Astrocyte (in vitro differentiated cells and primary cell): ENCODE measurements at regions not wholly inside any gene's neighbourhood (a gene's known extent, or its start where the extent isn't known, plus 50 kb on each side); places are given as distances from the start of the nearest gene placed in this dataset.

ENCODE experiments used
- DNase-seq: peaks from one replicate; pipeline ENCODE4 v3.0.0-alpha.2; 2010; ENCODE audit warnings: low read depth
- FAIRE-seq: peaks from 2 replicates; lab custom pipeline; 2011; peaks lifted over from hg19 to GRCh38; lab: Jason Lieb, UNC
- H2AFZ ChIP-seq: 2 replicates; pipeline ENCODE4 v1.6.0; 2012; ENCODE audit warnings: low read depth, low read length, inconsistent platforms
- H3K27ac ChIP-seq: 2 replicates; pipeline ENCODE4 v1.5.1; 2011; ENCODE audit warnings: low read depth, low read length, inconsistent platforms
- H3K27me3 ChIP-seq: 2 replicates; pipeline ENCODE4 v1.6.0; 2011; ENCODE audit warnings: low read length, inconsistent platforms; ENCODE audit not compliant: insufficient read depth
- H3K36me3 ChIP-seq: 2 replicates; pipeline ENCODE4 v1.5.1; 2011; ENCODE audit warnings: low read length, inconsistent platforms; ENCODE audit not compliant: insufficient read depth
- H3K4me1 ChIP-seq: 2 replicates; pipeline ENCODE4 v1.5.1; 2011; ENCODE audit warnings: low read length, inconsistent platforms; ENCODE audit not compliant: insufficient read depth
- H3K4me2 ChIP-seq: 2 replicates; pipeline ENCODE4 v1.6.0; 2012; ENCODE audit warnings: low read length, inconsistent platforms
- H3K4me3 ChIP-seq: 2 replicates; pipeline ENCODE4 v1.5.1; 2011; ENCODE audit warnings: low read depth, mild to moderate bottlenecking, low read length, inconsistent platforms; ENCODE audit not compliant: insufficient read depth
- H3K79me2 ChIP-seq: 2 replicates; pipeline ENCODE4 v1.6.0; 2012; ENCODE audit warnings: mild to moderate bottlenecking, low read length, inconsistent platforms; ENCODE audit not compliant: insufficient read depth
- H3K9ac ChIP-seq: 2 replicates; pipeline ENCODE4 v1.6.0; 2012; ENCODE audit warnings: mild to moderate bottlenecking, low read length, inconsistent platforms
- H3K9me3 ChIP-seq: 2 replicates; pipeline ENCODE4 v1.5.1; 2012; ENCODE audit warnings: low read depth, mild to moderate bottlenecking, low read length, inconsistent platforms; ENCODE audit not compliant: insufficient read depth
- H4K20me1 ChIP-seq: 2 replicates; pipeline ENCODE4 v1.6.0; 2012; ENCODE audit warnings: low read length, inconsistent platforms; ENCODE audit not compliant: insufficient read depth
- H3K27ac Mint-ChIP-seq: one replicate; pipeline ENCODE4 v1.8.0; 2021; ENCODE audit warnings: mild to moderate bottlenecking, mixed read lengths; ENCODE audit not compliant: unreplicated experiment
- H3K27me3 Mint-ChIP-seq: one replicate; pipeline ENCODE4 v1.8.0; 2021; ENCODE audit warnings: low read depth, mixed read lengths; ENCODE audit not compliant: unreplicated experiment
- H3K36me3 Mint-ChIP-seq: one replicate; pipeline ENCODE4 v1.8.0; 2021; ENCODE audit warnings: low read depth, mixed read lengths; ENCODE audit not compliant: unreplicated experiment
- H3K4me1 Mint-ChIP-seq: one replicate; pipeline ENCODE4 v1.8.0; 2021; ENCODE audit warnings: low read depth, mixed read lengths; ENCODE audit not compliant: unreplicated experiment
- H3K4me3 Mint-ChIP-seq: one replicate; pipeline ENCODE4 v1.8.0; 2021; ENCODE audit warnings: mild to moderate bottlenecking, moderate library complexity, mixed read lengths; ENCODE audit not compliant: unreplicated experiment
- H3K9me3 Mint-ChIP-seq: one replicate; pipeline ENCODE4 v1.8.0; 2021; ENCODE audit warnings: mild to moderate bottlenecking, mixed read lengths; ENCODE audit not compliant: unreplicated experiment
- EZH2 ChIP-seq: IDR thresholded peaks from 2 replicates; pipeline ENCODE4 v1.6.1; 2012; ENCODE audit warnings: mild to moderate bottlenecking, low read length, inconsistent platforms; ENCODE audit not compliant: insufficient read depth
- TF ChIP-seq, protein P1 (sequence below): IDR thresholded peaks from 2 replicates; pipeline ENCODE4 v1.5.1; 2011; ENCODE audit warnings: low read depth, mild to moderate bottlenecking, inconsistent platforms, low read length, moderate library complexity; ENCODE audit not compliant: insufficient read depth

DNA sequence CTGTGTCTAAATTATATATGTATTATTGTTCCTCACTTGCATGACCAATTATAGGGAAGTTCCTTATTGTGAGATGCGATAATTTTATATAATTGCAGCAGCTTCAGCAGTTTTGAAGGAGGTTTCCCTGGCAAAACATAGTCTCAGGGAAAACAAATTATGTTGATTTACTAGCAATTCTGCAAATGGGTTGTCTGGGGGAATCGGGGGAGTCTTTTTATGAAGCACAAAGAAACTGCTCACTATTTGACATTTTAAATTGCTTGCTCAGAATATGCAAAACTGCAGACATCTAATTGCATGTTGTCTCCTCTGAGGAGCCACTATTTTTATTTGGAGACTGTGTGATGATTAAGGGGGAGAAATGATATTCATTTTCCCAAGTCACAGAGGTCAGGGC lies 361.6 kb downstream of the YTHDC2 start:
- H3K4me1 ChIP-seq: no peaks in the 10 kb centered on the region
- DNase-seq: no peak
- H3K27ac Mint-ChIP-seq: no peak overlapping the region
- no peaks in the 10 kb centered on the region for H3K9me3 Mint-ChIP-seq
- H3K27me3 Mint-ChIP-seq: peaks cover 4% of the 10 kb centered on the region
- H3K9ac ChIP-seq: no peak overlapping the region
- H3K4me1 Mint-ChIP-seq: no peaks in the 10 kb centered on the region
- H3K36me3 ChIP-seq: no peaks in the 10 kb centered on the region
- H2AFZ ChIP-seq: no peak overlapping the region
- no peaks in the 10 kb centered on the region for H3K27me3 ChIP-seq
- H3K4me3 Mint-ChIP-seq: no peak overlapping the region
- TF ChIP-seq, protein P1, sequence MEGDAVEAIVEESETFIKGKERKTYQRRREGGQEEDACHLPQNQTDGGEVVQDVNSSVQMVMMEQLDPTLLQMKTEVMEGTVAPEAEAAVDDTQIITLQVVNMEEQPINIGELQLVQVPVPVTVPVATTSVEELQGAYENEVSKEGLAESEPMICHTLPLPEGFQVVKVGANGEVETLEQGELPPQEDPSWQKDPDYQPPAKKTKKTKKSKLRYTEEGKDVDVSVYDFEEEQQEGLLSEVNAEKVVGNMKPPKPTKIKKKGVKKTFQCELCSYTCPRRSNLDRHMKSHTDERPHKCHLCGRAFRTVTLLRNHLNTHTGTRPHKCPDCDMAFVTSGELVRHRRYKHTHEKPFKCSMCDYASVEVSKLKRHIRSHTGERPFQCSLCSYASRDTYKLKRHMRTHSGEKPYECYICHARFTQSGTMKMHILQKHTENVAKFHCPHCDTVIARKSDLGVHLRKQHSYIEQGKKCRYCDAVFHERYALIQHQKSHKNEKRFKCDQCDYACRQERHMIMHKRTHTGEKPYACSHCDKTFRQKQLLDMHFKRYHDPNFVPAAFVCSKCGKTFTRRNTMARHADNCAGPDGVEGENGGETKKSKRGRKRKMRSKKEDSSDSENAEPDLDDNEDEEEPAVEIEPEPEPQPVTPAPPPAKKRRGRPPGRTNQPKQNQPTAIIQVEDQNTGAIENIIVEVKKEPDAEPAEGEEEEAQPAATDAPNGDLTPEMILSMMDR: no peak
- no peak for TF ChIP-seq EZH2
- no peaks in the 10 kb centered on the region for H4K20me1 ChIP-seq
- H3K27ac ChIP-seq: no peak overlapping the region
- no peak for FAIRE-seq
- H3K9me3 ChIP-seq: no peaks in the 10 kb centered on the region
- no peaks in the 10 kb centered on the region for H3K36me3 Mint-ChIP-seq
- H3K4me3 ChIP-seq: no peak overlapping the region
- no peaks in the 10 kb centered on the region for H3K79me2 ChIP-seq
- H3K4me2 ChIP-seq: no peak overlapping the region

DNA sequence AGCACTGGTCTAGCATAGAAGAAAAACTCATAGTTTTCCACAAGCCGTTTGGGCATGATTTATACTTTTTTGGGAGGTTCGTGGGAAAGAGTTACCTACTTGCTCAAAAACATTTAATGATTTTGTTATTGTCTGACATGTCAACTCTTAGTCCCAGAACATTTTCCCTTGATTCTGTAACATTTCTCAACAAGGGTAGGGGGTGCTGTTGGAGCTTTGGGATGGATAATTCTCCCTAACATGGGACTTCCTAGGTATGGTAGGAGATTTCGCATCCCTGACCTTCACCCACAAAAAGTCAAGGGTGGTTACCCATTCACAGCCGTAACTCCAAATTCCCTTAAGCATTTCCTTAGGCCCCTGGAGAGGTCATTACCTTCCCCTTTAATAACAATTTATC lies 378.0 kb downstream of the YTHDC2 start:
- Histone ChIP-seq H3K4me3 (no peak overlapping the region), H3K9me3 (no peaks in the 10 kb centered on the region), H4K20me1 (no peaks in the 10 kb centered on the region), H3K79me2 (no peaks in the 10 kb centered on the region), H3K4me1 (no peaks in the 10 kb centered on the region), H3K4me2 (no peak overlapping the region), H3K9ac (no peak overlapping the region), H3K36me3 (no peaks in the 10 kb centered on the region), H3K27me3 (no peaks in the 10 kb centered on the region), H2AFZ (no peak overlapping the region), H3K27ac (no peak overlapping the region)
- Mint-ChIP-seq H3K27ac (no peak overlapping the region), H3K4me1 (no peaks in the 10 kb centered on the region), H3K36me3 (no peaks in the 10 kb centered on the region), H3K27me3 (no peaks in the 10 kb centered on the region), H3K9me3 (no peaks in the 10 kb centered on the region), H3K4me3 (no peak overlapping the region)
- no peak for FAIRE-seq
- no peak for DNase-seq
- TF ChIP-seq, protein P1: no peak
- no peak for TF ChIP-seq EZH2

DNA sequence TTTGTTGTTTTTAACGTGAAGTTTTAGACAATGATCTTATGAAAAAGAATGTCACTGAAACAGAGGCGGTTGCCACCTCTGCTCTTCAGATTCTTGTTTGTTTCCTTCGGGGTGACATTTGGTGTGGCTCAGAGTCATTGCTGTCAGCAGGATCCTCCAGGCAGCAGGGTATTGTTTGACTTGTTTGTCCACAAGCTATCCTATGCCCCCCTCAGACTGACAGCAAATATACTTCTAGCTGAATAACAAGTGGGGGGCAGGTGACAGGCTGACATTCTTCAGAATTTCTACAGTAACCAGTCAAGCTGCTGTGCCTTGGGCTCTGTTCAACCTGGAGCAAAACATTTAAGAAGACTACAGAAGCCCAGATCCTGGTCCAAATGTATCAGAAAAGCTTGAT lies 383.3 kb downstream of the YTHDC2 start:
- no peak overlapping the region for H3K4me3 ChIP-seq
- H3K27ac Mint-ChIP-seq: no peak overlapping the region
- TF ChIP-seq, protein P1: no peak
- TF ChIP-seq EZH2: no peak
- H3K4me1 Mint-ChIP-seq: no peaks in the 10 kb centered on the region
- no peaks in the 10 kb centered on the region for H4K20me1 ChIP-seq
- H3K4me3 Mint-ChIP-seq: no peak overlapping the region
- FAIRE-seq (no peak), DNase-seq (no peak)
- H3K27ac ChIP-seq: no peak overlapping the region
- no peaks in the 10 kb centered on the region for H3K27me3 Mint-ChIP-seq
- no peaks in the 10 kb centered on the region for H3K9me3 Mint-ChIP-seq
- H3K27me3 ChIP-seq: no peaks in the 10 kb centered on the region
- no peaks in the 10 kb centered on the region for H3K4me1 ChIP-seq
- no peaks in the 10 kb centered on the region for H3K36me3 ChIP-seq
- no peak overlapping the region for H3K9ac ChIP-seq
- no peaks in the 10 kb centered on the region for H3K79me2 ChIP-seq
- H3K9me3 ChIP-seq: no peaks in the 10 kb centered on the region
- no peak overlapping the region for H3K4me2 ChIP-seq
- no peaks in the 10 kb centered on the region for H3K36me3 Mint-ChIP-seq
- H2AFZ ChIP-seq: no peak overlapping the region
